Right lobe of liver (tissue), 6 donors: ENCODE measurements at regions not wholly inside any gene's neighbourhood (a gene's known extent, or its start where the extent isn't known, plus 50 kb on each side); places are given as distances from the start of the nearest gene placed in this dataset.

ENCODE experiments used
- ATAC-seq, 4 donors: fragments of 200-7000 bp; cut with Tn5 transposase; one replicate each; pipeline ENCODE4 v1.9.1; 2020; ENCODE audit warnings: mild to moderate bottlenecking in 4 of 4, moderate library complexity in 4 of 4
- DNase-seq, 3 donors: peaks; one replicate each; pipeline ENCODE4 v3.0.0-alpha.2; 2020
- H3K27ac ChIP-seq, 3 donors: fragments of 200-600 bp; one replicate each; pipeline ENCODE4 v1.8.0; 2022
- H3K27me3 ChIP-seq, 2 donors: fragments of 200-600 bp; one replicate each; pipeline ENCODE4 v1.8.0; 2022
- H3K36me3 ChIP-seq, 4 donors: fragments of 200-600 bp; sonication (generic) in 1 of 4; one replicate each; pipeline versions ENCODE4 v1.5.1 to v1.8.0; 2017 to 2022; ENCODE audit warnings: control low read depth in 1 of 4
- H3K4me1 ChIP-seq, 4 donors: fragments of 200-600 bp; sonication (generic) in 1 of 4; one replicate each; pipeline versions ENCODE4 v1.5.1 to v1.8.0; 2017 to 2022; ENCODE audit warnings: control low read depth in 1 of 4
- H3K4me3 ChIP-seq, 3 donors: fragments of 200-600 bp; one replicate each; pipeline ENCODE4 v1.8.0; 2022
- H3K9me3 ChIP-seq, 4 donors: fragments of 200-600 bp; sonication (generic) in 1 of 4; one replicate each; pipeline versions ENCODE4 v1.5.1 to v1.8.0; 2017 to 2022; ENCODE audit warnings: control low read depth in 1 of 4
- CTCF ChIP-seq, 4 donors: fragments of 200-600 bp in 3 of 4; fragments of 450-650 bp in 1 of 4; IDR thresholded peaks; one replicate each; pipeline versions ENCODE4 v1.5.1 to v1.8.0; 2016 to 2022; ENCODE audit warnings: antibody characterized with exemption in 4 of 4, mild to moderate bottlenecking in 2 of 4
- POLR2A ChIP-seq: fragments of 450-650 bp; IDR thresholded peaks from one replicate; pipeline ENCODE4 v1.6.1; 2017; ENCODE audit warnings: antibody characterized with exemption, mild to moderate bottlenecking
- WGBS: methylation state at CpG from one replicate; pipeline ENCODE4 v1.1.6; 2018; ENCODE audit warnings: low coverage, low lambda C conversion rate; ENCODE audit not compliant: insufficient coverage; ENCODE audit errors: missing lambda C conversion rate; 5-methylcytosine and 5-hydroxymethylcytosine counted together
- intact Hi-C, 2 donors: fragments of 100-400 bp; cut with DNase I; formaldehyde crosslinking; loops; one replicate each; pipeline versions ENCODE4 v1.11.2 to v1.14.1; 2022
- donor health status: DM: no; HTN: yes; CAD: no.
- donor health status: DM: no; HTN: no; CAD: no.
- donor health status: DM: no; HTN: no; CAD: no.
- donor health status: DM: no; HTN: yes; CAD: no.
- donor health status: DM: no; HTN: yes; CAD: no.

DNA sequence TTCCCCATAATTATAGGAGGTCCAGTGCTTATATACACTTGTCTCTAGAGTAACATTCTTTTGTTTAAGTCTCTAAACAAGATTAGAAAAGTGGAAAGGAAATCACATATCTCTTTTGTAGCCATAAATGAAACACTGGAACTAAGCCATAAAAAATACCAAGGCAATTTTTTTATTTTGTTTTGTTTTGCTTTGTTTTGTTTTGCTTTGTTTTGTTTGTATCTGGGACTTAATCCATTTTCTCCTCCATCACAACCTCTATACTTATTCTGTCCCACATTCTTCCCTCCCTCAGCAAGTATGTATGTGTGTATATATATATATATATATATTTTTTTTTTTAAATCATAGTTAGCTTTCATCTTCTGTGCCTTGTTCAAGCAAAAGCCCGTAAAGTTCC, 436.6 kb upstream of the MPDZ start:
- Histone ChIP-seq H3K4me1 (no peaks in the 10 kb centered on the region), H3K4me3 (no peak overlapping the region), H3K9me3 (no peaks in the 10 kb centered on the region), H3K27me3 (peaks cover 0 to 3% of the 10 kb centered on the region in 2 donors), H3K36me3 (no peaks in the 10 kb centered on the region), H3K27ac (no peak overlapping the region)
- no peak for TF ChIP-seq CTCF (IDR thresholded peaks at IDR 0.05)
- no peak for TF ChIP-seq POLR2A
- intact Hi-C loops, result no loop called here
- no peak for ATAC-seq
- 40% methylated on average over 1 of the region's 1 CpG for WGBS
- DNase-seq, result no peak

GRCh38 chr9:13715430-13715829, 435.9 kb upstream of the MPDZ start:
- H3K9me3 ChIP-seq, result no peaks in the 10 kb centered on the region
- TF ChIP-seq POLR2A (no peak), CTCF (IDR thresholded peaks at IDR 0.05) (no peak)
- H3K4me1 ChIP-seq, result no peaks in the 10 kb centered on the region
- peaks cover 0 to 3% of the 10 kb centered on the region in 2 donors for H3K27me3 ChIP-seq
- no peak for DNase-seq
- no peak for ATAC-seq
- no peak overlapping the region for H3K4me3 ChIP-seq
- H3K36me3 ChIP-seq, result no peaks in the 10 kb centered on the region
- intact Hi-C loops, result no loop called here
- 50% methylated on average over 1 of the region's 1 CpG for WGBS
- H3K27ac ChIP-seq, result no peak overlapping the region

DNA sequence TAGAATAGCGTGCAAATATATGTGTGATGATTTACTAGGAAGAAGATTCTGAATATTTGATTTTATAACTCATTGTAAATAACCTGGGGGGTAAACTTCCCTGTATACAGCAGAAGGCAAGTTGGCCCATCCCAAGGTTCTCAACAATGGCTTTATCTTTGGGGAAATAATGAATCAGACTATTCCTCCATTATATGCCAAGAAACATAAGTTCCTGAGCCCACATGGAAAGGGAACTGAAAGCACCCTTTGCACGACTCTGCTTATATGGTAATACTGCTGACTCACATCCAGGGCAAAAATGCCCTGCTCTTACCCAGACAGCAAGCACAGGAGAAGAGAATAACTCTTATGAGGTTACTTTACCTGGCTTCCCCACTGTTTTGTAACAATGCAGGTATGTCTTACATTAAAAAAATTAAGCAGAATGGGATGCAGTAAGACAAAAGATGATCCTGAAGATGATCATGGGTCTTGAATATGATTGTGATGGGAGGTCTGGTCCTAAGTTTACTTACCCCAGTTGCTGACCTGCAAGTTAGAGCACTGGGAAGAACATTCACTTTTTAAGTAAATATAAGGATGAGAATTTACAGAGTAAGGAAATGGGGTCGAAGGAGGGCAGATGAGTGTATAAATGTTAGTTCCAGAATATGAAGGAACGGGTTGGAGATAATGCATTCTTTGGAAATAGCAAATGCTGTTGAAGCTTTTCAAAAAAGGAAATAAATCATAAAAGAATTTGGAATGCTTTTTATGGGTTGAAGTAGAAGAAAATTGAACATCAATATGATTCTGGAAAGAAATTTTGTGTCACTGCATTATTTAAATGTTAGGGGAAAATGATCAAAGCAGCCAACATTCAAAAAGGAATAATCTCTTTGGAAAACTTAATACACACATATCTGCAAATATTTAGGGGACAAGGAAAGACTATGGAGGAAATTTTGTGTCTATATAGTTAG, 428.4 kb upstream of the MPDZ start:
- TF ChIP-seq POLR2A (no peak), CTCF (IDR thresholded peaks at IDR 0.05) (no peak)
- Histone ChIP-seq H3K27me3 (peaks cover 0 to 3% of the 10 kb centered on the region in 2 donors), H3K4me3 (no peak overlapping the region), H3K4me1 (no peaks in the 10 kb centered on the region), H3K9me3 (no peaks in the 10 kb centered on the region), H3K27ac (no peak overlapping the region), H3K36me3 (no peaks in the 10 kb centered on the region)
- DNase-seq (no peak), ATAC-seq (peak in 2 of 4 donors; percentile 44 to 45)
- intact Hi-C loops, result no loop called here
- 34% methylated on average over 4 of the region's 4 CpGs for WGBS

- Histone ChIP-seq H3K27me3 (no peaks in the 10 kb centered on the region), H3K9me3 (no peaks in the 10 kb centered on the region), H3K36me3 (no peaks in the 10 kb centered on the region), H3K27ac (no peak overlapping the region), H3K4me3 (no peak overlapping the region), H3K4me1 (no peaks in the 10 kb centered on the region)
- no peak for DNase-seq
- 39% methylated on average over 6 of the region's 6 CpGs for WGBS
- ATAC-seq, result no peak
- intact Hi-C loops, result no loop called here
- TF ChIP-seq POLR2A (no peak), CTCF (IDR thresholded peaks at IDR 0.05) (no peak)
Measured at GRCh38 chr9:13705918-13706317, 426.4 kb upstream of the MPDZ start.
